IMR-90 (cell line): ENCODE measurements at regions not wholly inside any gene's neighbourhood (a gene's known extent, or its start where the extent isn't known, plus 50 kb on each side); places are given as distances from the start of the nearest gene placed in this dataset.

Source experiments
- CHD1 ChIP-seq: IDR thresholded peaks from 2 replicates; pipeline ENCODE4 v1.6.1; 2012; ENCODE audit warnings: low read depth, low read length, improper control_type of control experiment
- MXI1 ChIP-seq: IDR thresholded peaks from 2 replicates; pipeline ENCODE4 v1.6.1; 2012; ENCODE audit warnings: low read depth, mild to moderate bottlenecking, low read length, moderate library complexity, borderline replicate concordance
- NFE2L2 ChIP-seq: fragments of 150-350 bp; IDR thresholded peaks from 2 replicates; pipeline ENCODE4 v1.6.1; 2016; ENCODE audit warnings: low read depth, mild to moderate bottlenecking, low read length
- POLR2A ChIP-seq: IDR thresholded peaks from 2 replicates; pipeline ENCODE4 v1.6.1; 2012; ENCODE audit warnings: mild to moderate bottlenecking, low read depth, low read length
- TF ChIP-seq, protein P1 (sequence below): conservative IDR thresholded peaks from 2 replicates; pipeline ENCODE4 v1.5.1; 2012; ENCODE audit warnings: mild to moderate bottlenecking, low read depth, low read length, improper control_type of control experiment

DNA sequence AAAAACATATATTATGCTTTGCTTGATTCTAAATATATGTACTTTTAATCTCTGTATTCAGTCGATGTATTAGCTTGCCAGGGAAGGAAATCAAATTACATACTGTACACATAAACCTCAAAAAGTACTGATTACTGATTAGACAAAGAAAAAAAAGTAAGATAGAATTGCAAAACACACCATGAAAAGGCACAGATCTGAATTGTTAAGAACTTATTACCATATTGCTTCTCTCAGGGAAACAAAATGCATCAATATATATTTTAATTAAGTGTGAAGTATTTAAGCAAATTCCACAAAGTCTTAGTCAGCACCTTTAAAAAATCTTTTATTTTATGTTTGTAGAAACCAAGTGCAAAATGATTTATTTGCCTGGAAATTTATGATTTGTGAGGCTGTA lies 309.3 kb downstream of the RNF144A start:
- TF ChIP-seq, protein P1, sequence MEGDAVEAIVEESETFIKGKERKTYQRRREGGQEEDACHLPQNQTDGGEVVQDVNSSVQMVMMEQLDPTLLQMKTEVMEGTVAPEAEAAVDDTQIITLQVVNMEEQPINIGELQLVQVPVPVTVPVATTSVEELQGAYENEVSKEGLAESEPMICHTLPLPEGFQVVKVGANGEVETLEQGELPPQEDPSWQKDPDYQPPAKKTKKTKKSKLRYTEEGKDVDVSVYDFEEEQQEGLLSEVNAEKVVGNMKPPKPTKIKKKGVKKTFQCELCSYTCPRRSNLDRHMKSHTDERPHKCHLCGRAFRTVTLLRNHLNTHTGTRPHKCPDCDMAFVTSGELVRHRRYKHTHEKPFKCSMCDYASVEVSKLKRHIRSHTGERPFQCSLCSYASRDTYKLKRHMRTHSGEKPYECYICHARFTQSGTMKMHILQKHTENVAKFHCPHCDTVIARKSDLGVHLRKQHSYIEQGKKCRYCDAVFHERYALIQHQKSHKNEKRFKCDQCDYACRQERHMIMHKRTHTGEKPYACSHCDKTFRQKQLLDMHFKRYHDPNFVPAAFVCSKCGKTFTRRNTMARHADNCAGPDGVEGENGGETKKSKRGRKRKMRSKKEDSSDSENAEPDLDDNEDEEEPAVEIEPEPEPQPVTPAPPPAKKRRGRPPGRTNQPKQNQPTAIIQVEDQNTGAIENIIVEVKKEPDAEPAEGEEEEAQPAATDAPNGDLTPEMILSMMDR, result no peak
- TF ChIP-seq NFE2L2 (no peak), MXI1 (no peak), CHD1 (no peak), POLR2A (no peak)
